ENCODE measurements at regions not wholly inside any gene's neighbourhood (a gene's known extent, or its start where the extent isn't known, plus 50 kb on each side); places are given as distances from the start of the nearest gene placed in this dataset.

- no peak for TF ChIP-seq ZNF704 (tag by site-specific recombination; IDR thresholded peaks at IDR 0.05)
- no peak for TF ChIP-seq TCF7L2 (IDR thresholded peaks at IDR 0.05; ENCODE audit: borderline replicate concordance, low read depth, low read length)
- no peak for TF ChIP-seq MEIS1 (CRISPR knock-in tag; IDR thresholded peaks at IDR 0.05; ENCODE audit: borderline replicate concordance)
- no peak for TF ChIP-seq ZBTB44 (tag by site-specific recombination; IDR thresholded peaks at IDR 0.05)
- TF ChIP-seq ZNF558 (tag by site-specific recombination; IDR thresholded peaks at IDR 0.05): no peak
- no peak for TF ChIP-seq ZFP37 (tag by site-specific recombination; IDR thresholded peaks at IDR 0.05)
Observed at GRCh38 chr18:34600158-34600557, 109.9 kb upstream of the DTNA start (continued).

GRCh38 chr18:34600874-34601656, 109.0 kb upstream of the DTNA start:
- TF ChIP-seq PRDM4 (tag by site-specific recombination; IDR thresholded peaks at IDR 0.05): no peak
- no peak for TF ChIP-seq PATZ1 (tag by site-specific recombination; IDR thresholded peaks at IDR 0.05)
- no peak for TF ChIP-seq ZNF670 (tag by site-specific recombination; IDR thresholded peaks at IDR 0.05; ENCODE audit: low read depth)
- no peak for TF ChIP-seq ZNF792 (tag by site-specific recombination; IDR thresholded peaks at IDR 0.05)
- no peak for TF ChIP-seq GFI1B (tag by site-specific recombination; IDR thresholded peaks at IDR 0.05)
- TF ChIP-seq ZNF138 (tag by site-specific recombination; IDR thresholded peaks at IDR 0.05; ENCODE audit: borderline replicate concordance): no peak
- no peak for TF ChIP-seq ZNF514 (tag by site-specific recombination; IDR thresholded peaks at IDR 0.05)
- Histone ChIP-seq H3K36me3 (ENCODE audit: control insufficient read depth in 2 of 2, insufficient read depth in 1 of 2, low read length in 2 of 2) (no peaks in the 10 kb centered on the region), H3K9me3 (ENCODE audit: control insufficient read depth, insufficient read depth, low read depth, low read length) (no peaks in the 10 kb centered on the region), H3K27ac (ENCODE audit: extremely low read depth, low read depth, low read length) (no peak overlapping the region), H3K4me3 (ENCODE audit: low read depth, low read length) (no peak overlapping the region), H3K4me1 (ENCODE audit: control insufficient read depth, insufficient read depth, low read length) (peaks cover 2% of the 10 kb centered on the region; the same call in 1 of the 2 replicates)
- POLR2A ChIA-PET: no interaction called here
- CTCF ChIA-PET: interaction anchor here (1.1 to 1.5 kb wide), 3 partner anchors 61 to 278 kb away, joined by 3 to 5 read pairs (median 3); no protein-coding TSS in a partner anchor

- no peak overlapping the region for H3K4me3 ChIP-seq (ENCODE audit: low read depth, low read length)
- H3K9me3 ChIP-seq (ENCODE audit: control insufficient read depth, insufficient read depth, low read depth, low read length): no peaks in the 10 kb centered on the region
- POLR2A ChIA-PET: interaction anchor here (0.7 to 1.1 kb wide), 2 partner anchors 9 to 253 kb away, joined by 5 to 8 read pairs; no protein-coding TSS in a partner anchor
- H3K27ac ChIP-seq (ENCODE audit: extremely low read depth, low read depth, low read length): no peak overlapping the region
- TF ChIP-seq ZNF10 (tag by site-specific recombination; IDR thresholded peaks at IDR 0.05): no peak
- TF ChIP-seq FEZF1 (tag by site-specific recombination; IDR thresholded peaks at IDR 0.05): peak; percentile 10; the same call in 1 of the 2 replicates
- no peak for TF ChIP-seq ZNF138 (tag by site-specific recombination; IDR thresholded peaks at IDR 0.05; ENCODE audit: borderline replicate concordance)
- TF ChIP-seq OSR2 (tag by site-specific recombination; IDR thresholded peaks at IDR 0.05): peak; percentile 13; the same call in 1 of the 2 replicates
- TF ChIP-seq ZNF777 (tag by site-specific recombination; IDR thresholded peaks at IDR 0.05; ENCODE audit: borderline replicate concordance): no peak
- H3K36me3 ChIP-seq (ENCODE audit: control insufficient read depth in 2 of 2, insufficient read depth in 1 of 2, low read length in 2 of 2): no peaks in the 10 kb centered on the region
- H3K4me1 ChIP-seq (ENCODE audit: control insufficient read depth, insufficient read depth, low read length): peaks cover 2% of the 10 kb centered on the region; the same call in 1 of the 2 replicates
- CTCF ChIA-PET: interaction anchor here (0.7 kb wide), 1 partner anchor 402 kb away, joined by 3 read pairs; no protein-coding TSS in a partner anchor
Observed at GRCh38 chr18:34604591-34604990, 105.5 kb upstream of the DTNA start.

All from HEK293 (cell line).